GM18520 (cell line): ENCODE measurements at regions not wholly inside any gene's neighbourhood (a gene's known extent, or its start where the extent isn't known, plus 50 kb on each side); places are given as distances from the start of the nearest gene placed in this dataset.
A peak's percentile ranks its signal among the peaks of the same experiment; 100 is the strongest.

Experiments
- ATAC-seq: cut with Tn5 transposase; IDR thresholded peaks from one replicate; pipeline ENCODE4 v1.9.1; 2021; ENCODE audit not compliant: unreplicated experiment

GRCh38 chr13:80237646-80238045, 103.3 kb downstream of the SPRY2 start:
- no peak for ATAC-seq

GRCh38 chr13:80235967-80236302, 105.0 kb downstream of the SPRY2 start:
- no peak for ATAC-seq

GRCh38 chr13:80235166-80235966, 105.6 kb downstream of the SPRY2 start:
- peak; percentile 70 for ATAC-seq

DNA sequence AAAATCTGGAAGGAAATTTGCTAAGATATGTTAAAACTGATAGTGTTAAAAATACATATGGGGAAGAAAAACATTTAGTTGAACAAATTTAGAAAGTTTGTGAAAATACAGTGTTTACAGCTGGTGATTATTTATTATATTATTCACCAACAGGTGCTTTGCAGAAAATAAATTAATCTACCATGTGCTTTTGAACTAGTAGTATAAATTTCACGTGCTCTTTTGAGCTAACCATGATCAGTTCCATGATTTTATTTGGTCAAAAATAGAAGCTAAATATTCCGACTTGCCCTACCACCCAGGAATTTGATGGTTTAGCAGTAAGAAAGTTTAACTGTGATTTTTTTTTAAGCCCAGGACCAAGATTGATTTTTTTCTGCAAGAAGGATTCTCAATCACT, 113.3 kb downstream of the SPRY2 start:
- ATAC-seq, result no peak

GRCh38 chr13:80226645-80227044, 114.3 kb downstream of the SPRY2 start:
- ATAC-seq, result no peak

GRCh38 chr13:80224468-80224867, 116.5 kb downstream of the SPRY2 start:
- ATAC-seq, result no peak

DNA sequence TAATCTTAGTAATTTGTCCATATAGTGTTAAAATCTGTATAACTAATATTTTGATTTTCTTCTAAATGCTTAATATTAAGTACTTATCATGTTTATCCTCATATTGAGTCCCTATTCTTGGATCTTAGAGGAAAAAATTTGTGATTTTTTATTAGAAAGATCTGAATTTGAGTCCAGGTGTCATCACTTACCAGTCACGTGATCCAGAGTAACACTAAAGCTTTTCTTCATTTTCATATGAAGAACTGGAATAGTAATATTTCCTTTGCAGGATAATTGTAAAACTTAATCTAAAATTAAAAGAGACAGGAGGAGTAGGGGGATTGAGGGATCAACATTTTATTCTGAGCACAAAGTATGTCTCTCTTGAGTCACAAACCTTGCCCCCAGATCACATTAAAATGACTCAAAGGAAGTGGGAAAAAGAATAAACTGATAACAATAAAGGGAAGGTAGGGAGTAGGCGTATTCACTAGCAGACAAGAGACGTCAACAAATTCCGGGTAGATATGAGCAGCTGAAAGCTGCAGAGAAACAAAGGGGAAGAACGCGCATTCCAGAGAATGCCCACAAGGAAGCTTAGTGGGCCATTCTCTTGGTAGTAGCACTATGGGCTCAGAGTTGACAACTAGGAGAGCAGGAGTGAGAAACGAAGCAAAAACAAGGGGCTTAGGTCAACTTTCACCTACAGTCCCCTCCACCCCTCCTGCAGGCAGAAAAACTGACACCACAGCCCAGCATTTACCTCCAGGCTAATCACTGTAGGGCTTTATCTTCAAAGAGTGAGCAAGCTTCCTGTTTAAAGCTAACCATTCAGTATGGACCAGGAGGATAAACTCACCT, 123.1 kb downstream of the SPRY2 start:
- no peak for ATAC-seq

- ATAC-seq, result no peak
These were observed 125.6 kb downstream of the SPRY2 start for GRCh38 chr13:80215368-80215767.

DNA sequence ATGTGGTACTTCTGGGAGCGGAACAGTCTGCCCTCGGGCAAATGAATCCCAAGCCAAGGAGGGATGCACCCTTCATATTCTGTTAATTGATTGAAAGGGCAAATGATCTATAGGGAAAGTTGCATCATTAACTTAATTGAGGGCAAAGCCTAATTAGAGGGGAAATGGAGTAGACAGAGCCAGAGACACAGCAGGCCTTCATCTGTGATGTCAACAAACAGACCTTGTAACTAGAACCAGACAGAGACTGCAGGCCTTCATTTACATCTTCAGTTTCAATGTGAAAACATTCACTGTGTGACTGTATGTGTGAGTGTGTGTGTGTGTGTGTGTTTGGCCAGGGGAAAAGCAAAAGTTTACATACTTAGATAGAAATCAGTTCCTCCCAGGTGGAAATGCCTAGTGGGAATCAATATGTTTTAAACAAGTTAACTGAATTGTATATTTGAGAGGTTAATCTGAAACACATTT, 126.4 kb downstream of the SPRY2 start:
- no peak for ATAC-seq

DNA sequence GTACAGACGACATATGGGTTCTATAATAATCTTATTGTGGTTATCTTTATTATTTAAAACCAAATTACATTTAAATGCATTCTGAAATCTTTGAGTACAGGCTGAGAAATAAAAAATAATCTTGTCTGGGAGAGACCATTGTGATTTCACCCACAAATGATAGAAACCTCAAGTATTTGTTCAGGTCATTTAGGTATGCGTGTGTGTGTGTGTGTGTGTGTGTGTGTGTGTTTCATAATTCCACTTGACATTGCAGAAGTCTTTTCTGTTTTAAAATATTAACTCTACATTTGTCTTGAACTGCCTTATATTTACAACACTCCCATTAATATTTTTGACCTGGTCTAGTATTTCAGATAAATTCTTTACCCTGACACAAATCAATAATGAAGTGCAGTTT, 126.9 kb downstream of the SPRY2 start:
- no peak for ATAC-seq

GRCh38 chr13:80213201-80213600, 127.7 kb downstream of the SPRY2 start:
- no peak for ATAC-seq

- ATAC-seq, result no peak
These were observed 129.4 kb downstream of the SPRY2 start for GRCh38 chr13:80211566-80211965.

DNA sequence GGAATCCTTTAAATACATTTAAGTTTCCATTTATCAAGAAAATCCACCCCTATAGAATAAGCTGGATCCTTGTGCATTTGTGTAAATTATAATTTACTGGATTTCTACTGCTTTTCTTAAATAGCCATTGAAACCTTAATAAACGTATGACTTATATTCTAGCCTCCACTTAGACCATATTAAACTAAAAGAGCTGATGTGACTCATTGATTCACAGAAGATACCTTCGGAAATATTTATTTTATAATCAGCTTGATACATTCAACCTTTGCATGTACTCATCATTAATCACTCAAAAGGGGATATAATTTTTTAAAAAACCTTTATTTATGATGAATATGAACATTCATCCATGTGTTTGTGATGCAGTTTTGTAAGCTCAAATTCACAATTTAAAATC, 136.3 kb downstream of the SPRY2 start:
- no peak for ATAC-seq

- ATAC-seq, result no peak
These were observed 137.4 kb downstream of the SPRY2 start for GRCh38 chr13:80203496-80203895.

DNA sequence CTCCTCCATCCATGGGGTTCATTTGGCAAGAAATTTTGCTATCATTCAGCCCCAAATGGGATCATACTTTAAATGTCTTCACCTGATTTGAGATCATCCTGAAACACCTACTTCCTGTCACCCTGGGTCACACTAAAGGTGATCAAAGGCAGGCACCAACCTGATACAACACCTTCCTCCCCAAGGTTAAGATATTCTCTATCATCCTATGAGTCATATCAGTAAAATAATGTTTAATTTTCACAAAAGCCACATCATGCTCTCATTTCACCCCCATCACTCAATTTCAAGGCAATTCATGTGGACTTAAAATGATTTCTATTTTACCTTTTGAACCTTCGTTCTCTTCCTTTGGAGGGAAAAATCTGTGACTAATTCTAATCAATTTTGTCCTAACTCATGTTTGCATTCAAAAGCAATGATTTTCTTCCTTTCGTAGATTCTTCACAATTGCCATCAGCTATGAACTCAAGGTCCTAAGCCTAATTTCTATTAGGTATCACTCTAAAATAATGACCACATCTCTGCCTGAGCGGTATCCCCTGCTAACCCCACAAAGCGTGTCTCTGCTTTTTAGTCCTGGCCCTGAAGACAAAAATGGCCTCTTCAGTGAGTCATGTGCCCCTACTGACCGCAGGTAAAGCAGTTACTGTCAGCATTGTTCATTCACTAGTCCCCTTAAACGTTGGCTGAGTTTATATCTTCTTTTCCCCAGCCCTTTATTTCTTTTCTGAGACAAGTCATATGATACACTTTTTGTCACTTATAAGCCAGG, 139.0 kb downstream of the SPRY2 start:
- no peak for ATAC-seq

DNA sequence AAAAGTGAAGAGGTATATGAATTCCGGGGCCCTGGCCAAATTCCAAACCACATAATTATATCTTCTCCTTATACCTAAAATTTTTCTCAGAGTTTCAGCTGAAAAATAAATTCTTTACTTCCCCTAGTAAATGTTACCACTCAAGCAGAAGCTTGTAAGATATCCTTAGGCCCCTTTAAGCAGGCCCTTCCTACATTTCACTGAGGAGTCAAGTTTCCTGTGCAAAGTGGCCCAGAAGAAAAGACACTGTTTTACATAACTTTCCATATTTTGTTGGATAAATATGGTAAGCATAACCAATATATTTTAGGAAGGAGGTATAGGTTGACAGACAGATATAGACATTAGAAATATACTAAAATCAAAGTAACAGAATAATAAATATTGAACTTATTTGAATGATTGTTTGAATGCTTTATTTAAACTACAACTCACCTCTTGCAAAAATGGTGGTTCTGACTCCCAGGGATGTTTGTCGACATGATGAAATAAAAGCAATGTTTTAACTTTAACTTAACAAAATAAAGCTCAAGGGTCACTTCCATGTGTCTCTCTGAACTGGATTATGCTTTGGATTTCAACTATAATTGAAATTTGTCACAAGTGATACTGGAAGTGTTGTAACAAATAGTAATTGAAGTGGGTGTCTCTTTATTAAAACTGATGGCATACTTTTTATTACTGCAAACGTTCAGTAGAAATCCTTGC, 141.2 kb downstream of the SPRY2 start:
- no peak for ATAC-seq

GRCh38 chr13:80199067-80199466, 141.9 kb downstream of the SPRY2 start:
- ATAC-seq, result no peak

DNA sequence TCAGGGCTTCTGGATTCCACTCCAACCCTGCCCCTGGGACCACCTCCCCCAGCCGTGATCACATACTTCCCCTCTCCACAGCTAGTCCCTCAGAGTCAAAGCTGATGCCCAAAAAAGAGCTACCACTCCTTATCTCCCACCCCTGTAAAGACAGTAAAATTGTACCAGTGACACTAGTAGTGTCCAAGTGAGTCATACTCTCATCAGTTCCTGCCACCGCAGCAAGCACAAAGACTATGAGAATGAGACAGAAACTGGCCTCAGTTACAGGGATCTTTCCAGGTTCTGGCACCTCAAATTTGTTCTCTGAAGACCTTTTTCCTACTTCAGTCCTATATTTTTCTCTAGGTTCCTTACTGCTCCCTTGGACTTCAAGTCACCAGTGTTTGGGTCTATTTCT, 144.2 kb downstream of the SPRY2 start:
- no peak for ATAC-seq

GRCh38 chr13:80195649-80196048, 145.3 kb downstream of the SPRY2 start:
- ATAC-seq, result no peak

GRCh38 chr13:80189889-80190597, 150.9 kb downstream of the SPRY2 start:
- no peak for ATAC-seq
